Fibroblast of mammary gland (primary cell): ENCODE measurements at regions not wholly inside any gene's neighbourhood (a gene's known extent, or its start where the extent isn't known, plus 50 kb on each side); places are given as distances from the start of the nearest gene placed in this dataset.

Experiments used
- DNase-seq: peaks from one replicate; pipeline ENCODE4 v3.0.0-alpha.2; 2010; ENCODE audit warnings: low read depth
- H3K4me3 ChIP-seq: 2 replicates; pipeline ENCODE4 v1.5.1; 2011; ENCODE audit warnings: low read depth, mild to moderate bottlenecking, low read length, moderate library complexity; ENCODE audit not compliant: control insufficient read depth
- CTCF ChIP-seq: conservative IDR thresholded peaks from 2 replicates; pipeline ENCODE4 v1.5.1; 2011; ENCODE audit warnings: low read depth, low read length, inconsistent platforms; ENCODE audit not compliant: control insufficient read depth, insufficient read depth

DNA sequence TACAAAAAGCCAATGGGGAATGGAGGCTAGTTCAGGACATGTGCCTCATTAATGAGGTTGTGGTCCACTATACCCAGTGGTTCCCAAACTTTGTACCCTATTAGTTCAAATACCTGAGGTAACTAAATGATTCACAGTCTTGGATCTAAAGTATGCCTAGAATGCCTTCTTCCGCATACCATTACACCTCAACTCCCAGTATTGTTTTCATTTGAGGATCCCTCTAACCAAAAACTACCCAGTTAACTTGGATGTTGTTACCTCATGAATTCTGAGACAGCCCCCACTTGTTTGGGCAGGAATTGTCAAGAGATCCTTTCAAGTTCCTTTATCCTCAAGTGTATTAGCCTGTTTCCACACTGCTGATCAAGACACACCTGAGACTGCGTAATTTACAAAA lies 439.2 kb downstream of the PCDH10 start:
- TF ChIP-seq CTCF = no peak
- no peak overlapping the region for H3K4me3 ChIP-seq
- no peak for DNase-seq

DNA sequence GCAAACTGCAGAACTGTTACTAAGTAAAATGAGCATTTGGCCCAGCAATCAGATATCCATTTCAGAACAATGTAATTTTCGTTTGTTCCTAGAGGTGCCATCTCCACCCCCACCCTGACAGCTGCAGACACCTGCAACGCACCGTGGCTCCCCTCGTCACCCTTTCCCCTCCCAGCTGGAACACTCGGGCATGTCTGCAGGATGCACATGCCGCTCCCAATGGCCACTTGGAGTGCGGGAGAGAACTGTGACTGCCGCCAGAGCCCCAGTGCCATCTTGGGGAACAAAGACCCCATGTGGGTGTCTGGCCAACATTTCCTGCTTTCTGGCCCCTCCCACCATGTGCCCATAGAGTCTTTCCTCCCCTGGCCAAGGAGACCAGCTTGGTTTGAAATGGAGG lies 436.2 kb downstream of the PCDH10 start:
- no peak overlapping the region for H3K4me3 ChIP-seq
- DNase-seq = no peak
- no peak for TF ChIP-seq CTCF

GRCh38 chr4:133584714-133585113 lies 435.6 kb downstream of the PCDH10 start:
- TF ChIP-seq CTCF = no peak
- DNase-seq = no peak
- no peak overlapping the region for H3K4me3 ChIP-seq

GRCh38 chr4:133581996-133582619 lies 433.0 kb downstream of the PCDH10 start:
- no peak for DNase-seq
- no peak overlapping the region for H3K4me3 ChIP-seq
- no peak for TF ChIP-seq CTCF

DNA sequence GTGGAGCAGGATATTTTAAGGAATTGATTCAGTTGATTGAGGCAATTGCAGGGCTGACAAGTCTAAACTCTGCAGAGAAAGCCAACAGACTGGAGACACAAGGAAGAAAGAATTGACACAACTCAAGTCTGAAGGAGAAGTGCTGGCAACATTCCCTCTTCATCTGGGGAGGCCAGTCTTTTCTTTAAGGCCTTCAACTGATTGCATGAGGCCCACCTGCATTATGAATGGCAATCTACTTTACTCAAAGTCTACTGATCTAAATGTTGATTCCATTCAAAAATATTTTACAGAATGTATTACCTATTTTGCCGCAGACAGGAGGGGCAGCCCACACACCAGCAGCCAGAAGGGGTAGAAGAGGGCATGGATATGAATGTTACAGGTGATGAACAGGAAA lies 425.2 kb downstream of the PCDH10 start:
- no peak for DNase-seq
- H3K4me3 ChIP-seq = no peak overlapping the region
- no peak for TF ChIP-seq CTCF

DNA sequence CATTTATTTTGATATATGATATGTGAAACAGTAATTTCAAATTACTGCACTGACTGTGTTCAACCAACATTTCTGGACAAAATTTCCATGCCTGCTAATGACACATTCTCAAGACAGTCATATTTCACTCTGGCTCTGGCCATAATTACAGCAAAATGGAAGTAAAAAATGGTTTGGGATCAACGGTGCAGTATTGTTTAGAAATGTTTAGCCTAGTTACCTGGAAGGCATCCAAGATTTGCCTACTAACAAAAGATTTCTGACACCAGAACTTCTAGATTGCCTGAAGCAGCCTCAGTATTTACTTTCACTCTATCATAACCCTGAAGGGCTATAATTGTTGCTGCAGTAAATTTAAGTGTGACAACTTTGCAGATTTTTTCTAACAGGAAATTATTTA lies 416.3 kb downstream of the PCDH10 start:
- H3K4me3 ChIP-seq = no peak overlapping the region
- TF ChIP-seq CTCF = no peak
- peak; percentile 2 for DNase-seq

GRCh38 chr4:133559987-133560386 lies 410.9 kb downstream of the PCDH10 start:
- no peak for DNase-seq
- no peak overlapping the region for H3K4me3 ChIP-seq
- TF ChIP-seq CTCF = no peak
